GM21390 (cell line): ENCODE measurements at regions not wholly inside any gene's neighbourhood (a gene's known extent, or its start where the extent isn't known, plus 50 kb on each side); places are given as distances from the start of the nearest gene placed in this dataset.
"Not testable (repeated sequence)": the region's sequence is repeated elsewhere in the genome, so short reads cannot be mapped to it uniquely, and the experiment has no call there.

Experiments
- ATAC-seq: cut with Tn5 transposase; IDR thresholded peaks from one replicate; pipeline ENCODE4 v1.9.1; 2021; ENCODE audit not compliant: unreplicated experiment

GRCh38 chr3:177249203-177249602 lies 51.9 kb upstream of the TBL1XR1 start:
- no peak for ATAC-seq

- ATAC-seq: no peak
Observed at GRCh38 chr3:177250151-177250550, 52.9 kb upstream of the TBL1XR1 start.

- ATAC-seq: no peak
Observed at GRCh38 chr3:177251755-177252154, 54.5 kb upstream of the TBL1XR1 start.

GRCh38 chr3:177257006-177257405 lies 59.7 kb upstream of the TBL1XR1 start:
- no peak for ATAC-seq

- ATAC-seq: no peak
Observed at GRCh38 chr3:177257625-177258024, 60.3 kb upstream of the TBL1XR1 start.

GRCh38 chr3:177262396-177262795 lies 65.1 kb upstream of the TBL1XR1 start:
- no peak for ATAC-seq

- peak; percentile 74 for ATAC-seq
Observed at GRCh38 chr3:177263615-177264368, 66.5 kb upstream of the TBL1XR1 start.

- not testable (repeated sequence) for ATAC-seq
Observed at GRCh38 chr3:177271811-177272501, 74.7 kb upstream of the TBL1XR1 start.

GRCh38 chr3:177278016-177278415 lies 80.7 kb upstream of the TBL1XR1 start:
- no peak for ATAC-seq

- no peak for ATAC-seq
Observed at GRCh38 chr3:177279118-177279815, 82.0 kb upstream of the TBL1XR1 start.

GRCh38 chr3:177281292-177282118 lies 84.2 kb upstream of the TBL1XR1 start:
- ATAC-seq: no peak

- ATAC-seq: no peak
Observed at GRCh38 chr3:177282119-177282655, 84.9 kb upstream of the TBL1XR1 start.

GRCh38 chr3:177283983-177284382 lies 86.7 kb upstream of the TBL1XR1 start:
- no peak for ATAC-seq

GRCh38 chr3:177284383-177284881 lies 87.2 kb upstream of the TBL1XR1 start:
- no peak for ATAC-seq

- no peak for ATAC-seq
Observed at GRCh38 chr3:177286034-177286433, 88.8 kb upstream of the TBL1XR1 start.

GRCh38 chr3:177287231-177287630 lies 89.9 kb upstream of the TBL1XR1 start:
- ATAC-seq: no peak

- ATAC-seq: no peak
Observed at GRCh38 chr3:177290633-177291032, 93.4 kb upstream of the TBL1XR1 start.

- ATAC-seq: no peak
Observed at GRCh38 chr3:177294221-177294620, 96.9 kb upstream of the TBL1XR1 start.

GRCh38 chr3:177295116-177295515 lies 97.8 kb upstream of the TBL1XR1 start:
- ATAC-seq: no peak

GRCh38 chr3:177299250-177299649 lies 102.0 kb upstream of the TBL1XR1 start:
- no peak for ATAC-seq
